HG02763 (cell line): ENCODE measurements at regions not wholly inside any gene's neighbourhood (a gene's known extent, or its start where the extent isn't known, plus 50 kb on each side); places are given as distances from the start of the nearest gene placed in this dataset.

ENCODE experiments used
- ATAC-seq: cut with Tn5 transposase; IDR thresholded peaks from one replicate; pipeline ENCODE4 v1.9.1; 2021; ENCODE audit warnings: mild to moderate bottlenecking, moderate library complexity; ENCODE audit not compliant: unreplicated experiment

DNA sequence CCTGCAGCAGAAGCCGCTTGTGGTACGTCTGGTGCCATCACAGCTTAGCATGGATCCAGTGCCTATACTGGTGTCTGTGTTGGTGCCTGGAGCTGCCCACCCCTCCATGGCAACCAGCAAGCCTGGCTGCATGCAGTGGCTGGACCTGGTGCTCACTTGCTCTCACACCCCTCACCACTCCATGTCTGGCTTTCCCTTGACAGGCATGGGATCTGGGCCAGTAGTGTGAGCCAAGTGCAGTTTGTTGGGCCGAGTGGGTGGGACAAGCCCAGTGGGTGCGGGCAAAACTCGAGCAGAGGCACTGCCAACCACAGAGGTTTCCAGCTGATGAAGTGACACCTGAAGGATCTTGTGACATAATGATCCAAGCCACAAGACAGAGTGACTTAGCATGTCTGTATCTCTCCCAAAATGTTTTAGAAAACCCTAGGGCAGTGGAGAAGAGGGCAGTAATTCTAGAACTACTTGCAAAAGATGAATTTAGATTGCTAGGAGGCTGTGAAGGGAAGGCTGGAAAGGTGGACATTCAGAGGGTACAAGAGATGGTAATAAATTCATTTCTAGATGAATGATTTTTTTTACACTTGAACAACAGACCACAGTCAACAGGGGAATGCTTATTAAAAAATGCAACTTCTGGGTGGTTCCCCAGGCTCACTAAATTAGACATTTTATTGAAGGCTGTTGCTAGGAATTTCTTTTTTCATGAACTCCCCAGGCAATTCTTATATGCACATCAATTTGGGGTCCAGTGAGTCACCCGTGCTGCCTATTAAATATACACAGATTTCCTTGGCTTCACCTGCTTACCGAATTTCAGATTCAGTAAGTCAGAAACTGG lies 660.3 kb downstream of the TLR4 start:
- ATAC-seq, result no peak

DNA sequence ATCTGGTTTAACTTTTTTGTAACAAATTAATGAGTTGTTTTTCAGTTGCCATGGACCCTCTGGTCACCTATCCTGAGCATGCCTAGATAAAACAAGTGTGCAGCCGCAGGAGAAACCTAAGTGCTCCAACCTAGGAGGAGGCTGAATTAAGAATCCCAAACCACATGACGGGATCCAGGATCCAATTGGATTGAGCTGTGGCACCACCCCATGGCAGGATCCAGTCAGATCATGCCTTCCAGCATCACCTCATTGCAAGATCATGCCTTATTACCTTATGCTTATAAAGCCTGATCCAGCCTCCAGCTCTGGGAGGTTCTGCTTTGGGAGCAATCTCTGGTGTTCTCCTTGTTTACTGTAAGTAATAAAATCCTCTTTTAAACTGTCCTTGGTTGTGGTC lies 662.0 kb downstream of the TLR4 start:
- ATAC-seq, result no peak

DNA sequence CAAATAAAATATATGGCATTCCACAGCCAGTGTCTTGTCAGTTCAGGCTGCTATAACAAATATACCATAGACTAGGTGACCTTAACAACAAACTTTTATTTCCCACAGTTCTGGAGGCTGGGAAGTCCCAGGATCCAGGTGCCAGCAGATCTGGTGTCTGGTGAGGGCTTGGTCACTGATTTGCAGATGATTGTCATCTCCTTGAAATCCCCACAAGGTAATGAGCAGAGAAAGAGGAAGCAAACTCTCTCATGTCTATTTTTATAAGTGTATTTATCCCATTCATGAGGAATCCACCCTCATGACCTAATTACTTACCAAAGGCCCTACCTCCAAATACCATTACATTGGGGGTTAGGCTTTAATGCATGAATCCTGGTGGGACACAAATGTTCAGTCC lies 663.2 kb downstream of the TLR4 start:
- ATAC-seq, result no peak

DNA sequence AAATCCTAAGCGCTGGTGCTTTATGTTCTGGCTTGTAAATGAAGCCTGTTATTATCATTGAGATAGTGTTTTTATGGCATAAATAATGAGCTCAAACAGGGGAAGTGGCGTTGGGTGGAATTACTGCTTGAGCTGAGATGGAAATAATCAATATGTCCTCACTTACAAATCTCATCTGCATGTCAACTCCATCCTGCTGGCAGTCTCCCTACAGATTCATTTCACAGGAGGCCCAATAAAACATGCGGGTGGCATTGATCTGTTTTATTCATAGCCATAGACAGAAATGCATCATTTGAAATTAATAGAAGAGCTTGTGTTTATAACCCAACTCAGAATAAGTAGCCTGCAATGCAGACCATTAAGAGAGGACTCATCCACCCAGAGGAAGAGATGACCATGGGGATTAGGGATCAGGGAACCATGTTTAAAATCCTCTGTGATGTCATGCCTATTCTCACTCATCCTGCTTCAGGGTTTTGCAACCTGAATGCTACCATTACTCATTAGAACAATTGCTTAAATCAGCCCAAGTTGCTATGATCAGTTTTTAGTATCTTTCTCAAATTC lies 680.4 kb downstream of the TLR4 start:
- no peak for ATAC-seq

DNA sequence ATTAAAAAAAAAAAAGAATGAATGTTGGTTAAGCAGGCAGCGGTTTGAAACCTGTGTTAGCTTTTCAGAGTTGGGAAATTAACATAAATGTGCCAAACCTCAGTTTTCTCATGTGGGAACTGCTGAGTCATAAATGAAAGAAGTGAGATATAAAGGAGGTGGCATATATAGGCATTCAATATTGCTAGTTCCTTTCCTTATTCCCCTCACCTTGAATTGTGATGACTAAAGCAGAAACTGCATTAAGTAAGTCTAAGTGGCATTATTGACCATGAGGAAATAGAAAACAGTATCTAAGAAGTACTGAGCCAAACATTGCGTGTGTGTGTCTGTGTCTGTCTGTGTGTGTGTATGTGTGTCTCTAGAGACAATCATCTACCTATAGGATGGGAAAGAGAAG lies 691.2 kb downstream of the TLR4 start:
- ATAC-seq, result no peak

DNA sequence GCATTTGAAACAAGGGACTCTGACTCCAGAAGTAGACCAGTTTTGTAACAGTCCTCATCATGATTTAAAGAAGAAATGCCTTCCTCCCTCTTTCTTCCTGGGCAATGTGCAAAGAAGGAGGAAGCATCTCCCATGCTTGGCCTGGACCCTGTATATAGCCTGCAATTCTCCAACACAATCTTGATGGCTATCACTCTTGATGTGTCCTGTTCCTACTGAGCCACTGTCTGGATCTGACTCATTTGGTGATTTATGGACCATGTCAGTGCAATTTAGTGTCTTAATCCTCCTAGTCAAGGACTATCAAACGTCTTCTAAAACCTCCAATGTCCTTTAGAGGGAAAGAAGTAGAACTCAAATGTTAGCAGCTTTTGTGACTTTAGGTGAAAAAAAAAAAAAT lies 697.3 kb downstream of the TLR4 start:
- no peak for ATAC-seq

DNA sequence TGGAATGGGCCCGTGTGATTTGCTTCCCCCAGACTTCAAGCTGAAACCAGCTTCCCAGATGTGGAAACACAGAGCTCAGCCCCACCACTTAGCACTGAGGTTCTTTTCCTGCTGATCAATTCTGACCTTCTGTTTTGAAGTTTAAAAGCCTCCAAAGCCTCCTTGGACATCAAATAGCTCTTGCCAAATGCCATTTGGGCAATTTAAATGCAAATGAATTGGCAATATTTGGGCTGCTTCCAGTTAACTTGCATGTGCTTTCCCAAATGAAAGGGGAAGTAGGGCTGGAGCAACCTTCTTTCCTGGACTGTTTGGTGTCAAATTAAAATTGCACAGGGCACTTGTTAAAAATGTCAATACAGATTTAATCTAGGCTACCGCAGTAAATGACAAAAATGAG lies 710.5 kb downstream of the TLR4 start:
- ATAC-seq, result no peak

DNA sequence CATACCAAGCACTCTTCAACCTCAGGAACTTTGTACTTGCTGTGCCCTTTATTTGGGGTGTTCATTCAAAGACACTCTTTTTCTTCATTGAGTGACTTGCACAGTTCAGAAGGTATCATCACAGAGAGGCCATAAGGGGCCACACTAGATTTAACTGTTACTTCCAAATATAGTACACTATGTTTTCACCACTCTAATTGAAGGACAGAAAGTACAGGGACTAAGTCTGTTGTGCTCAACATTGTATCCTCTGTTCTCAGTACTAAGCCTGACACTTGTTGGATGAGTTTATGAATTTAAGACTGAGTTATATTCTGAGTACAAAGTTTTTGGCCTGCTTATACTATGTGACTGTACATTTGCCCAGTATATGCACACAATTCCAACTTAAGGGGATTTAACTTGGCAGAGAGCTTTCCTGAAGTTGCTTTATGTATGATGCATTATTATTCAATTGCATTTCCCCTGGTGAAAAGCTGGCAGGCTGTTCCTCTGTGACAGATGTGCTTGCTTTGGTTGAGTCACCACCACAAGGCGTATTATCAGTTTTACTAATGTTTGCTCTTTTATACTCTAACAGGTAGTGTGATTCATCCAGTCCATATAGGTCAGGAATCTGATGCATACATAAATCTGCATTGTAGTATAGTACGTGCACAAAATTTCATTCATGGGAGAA lies 714.8 kb downstream of the TLR4 start:
- no peak for ATAC-seq

DNA sequence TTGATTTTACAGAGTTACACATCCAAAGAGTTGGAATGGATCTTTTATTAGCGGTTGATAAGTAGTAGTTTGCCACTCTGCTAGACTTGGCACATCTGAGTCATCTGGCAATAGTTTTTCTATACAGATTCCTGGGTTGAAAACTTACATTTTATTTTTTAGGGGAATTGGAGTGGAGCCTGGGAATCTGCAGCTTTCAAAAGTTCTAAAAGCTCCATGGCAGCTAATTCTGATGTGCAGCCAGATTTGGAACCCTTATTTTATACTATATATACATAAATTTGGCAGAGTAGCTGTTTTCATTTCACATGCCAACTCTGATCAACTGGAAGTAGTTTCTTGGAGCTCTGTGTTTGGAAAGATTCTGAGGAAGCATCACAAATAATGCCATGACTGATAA lies 715.5 kb downstream of the TLR4 start:
- no peak for ATAC-seq

DNA sequence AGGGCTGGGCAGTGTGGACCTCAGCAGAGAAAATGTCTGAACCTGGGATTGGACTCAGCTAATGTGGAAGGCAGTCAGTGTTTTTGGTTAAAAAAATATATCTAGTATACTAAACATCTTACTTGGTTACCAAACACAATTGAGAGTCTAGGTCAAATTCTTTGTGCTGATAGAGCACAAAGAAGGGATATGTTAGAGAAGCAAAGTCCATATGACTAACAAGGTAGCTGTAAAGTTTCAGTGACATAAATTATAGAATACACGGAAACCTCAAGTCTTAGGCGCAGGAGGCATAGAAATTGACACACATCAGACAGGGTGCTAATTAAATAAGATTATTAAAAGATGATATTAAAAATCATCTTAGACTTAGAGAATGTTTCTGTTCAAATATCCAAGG lies 718.3 kb downstream of the TLR4 start:
- ATAC-seq, result no peak

DNA sequence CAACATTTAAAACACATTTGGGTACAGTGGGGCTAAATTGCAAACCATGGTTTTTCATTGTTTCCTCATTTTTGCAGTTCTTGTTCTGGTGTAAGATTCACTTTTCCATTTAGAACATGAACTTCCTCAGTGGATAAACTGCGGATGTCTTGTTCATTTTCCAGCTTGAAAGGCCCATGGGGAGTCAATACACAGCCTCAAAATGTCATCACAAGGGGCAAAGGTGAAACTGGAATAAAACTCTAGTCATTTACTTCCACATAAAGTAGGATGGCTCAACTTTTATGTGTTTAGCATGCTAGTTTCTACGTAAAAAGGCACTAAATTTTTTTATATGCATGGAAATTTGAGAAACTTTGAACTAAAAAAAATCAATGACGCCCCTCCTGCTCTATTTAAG lies 718.8 kb downstream of the TLR4 start:
- no peak for ATAC-seq

DNA sequence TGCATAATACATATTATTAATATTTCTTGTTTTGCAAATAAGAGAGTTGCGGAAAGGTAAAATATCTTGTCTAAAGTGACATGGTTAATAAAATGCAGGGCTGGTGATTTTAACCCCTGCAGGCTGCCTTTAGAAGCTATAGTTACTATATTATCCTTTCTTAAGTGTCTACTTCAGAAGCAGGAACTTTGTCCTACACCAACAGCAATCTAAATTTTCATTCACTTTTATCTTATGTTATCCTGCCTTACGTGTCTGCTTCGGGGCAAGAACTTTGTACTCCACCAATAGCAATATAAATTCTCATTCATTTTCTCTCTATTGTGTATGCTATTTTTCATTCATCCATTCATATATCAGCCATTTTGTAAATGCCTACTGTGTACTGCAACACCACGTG lies 719.5 kb downstream of the TLR4 start:
- ATAC-seq, result no peak

DNA sequence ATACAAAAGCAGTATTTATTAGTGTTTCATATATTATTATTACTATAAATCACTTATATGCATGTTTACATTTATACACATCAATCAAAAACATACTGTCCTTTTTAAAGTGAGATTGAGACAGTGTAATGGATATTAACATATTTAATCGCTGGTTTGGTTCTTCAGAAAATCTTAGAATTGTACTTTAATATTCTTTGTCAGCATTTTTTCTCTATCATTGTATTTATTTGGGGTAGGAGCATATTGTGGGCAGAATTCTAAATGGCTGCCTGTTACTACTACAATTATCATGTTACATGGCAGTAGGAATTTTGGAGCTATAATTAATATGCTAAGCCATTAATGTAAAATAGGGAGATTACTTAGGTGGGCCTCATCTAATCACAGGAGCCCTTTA lies 722.6 kb downstream of the TLR4 start:
- no peak for ATAC-seq

DNA sequence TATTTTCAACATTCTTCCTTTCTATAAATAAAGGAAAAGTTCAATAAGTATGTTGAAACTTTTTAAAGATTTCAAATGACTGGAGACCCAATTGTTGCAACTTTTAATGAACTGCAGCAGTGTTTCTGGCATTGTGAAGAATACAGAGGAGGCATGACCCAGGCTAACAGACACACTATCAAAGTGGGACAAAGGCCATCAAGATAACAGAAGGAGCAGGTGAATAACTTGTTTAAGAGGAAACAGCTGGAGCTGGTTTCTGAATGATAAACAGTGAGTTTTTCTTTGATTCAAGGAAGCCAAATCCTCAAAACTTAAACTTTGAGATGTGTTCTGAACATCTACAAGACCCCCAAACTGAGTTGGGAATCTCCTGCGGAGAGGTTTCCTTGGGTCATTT lies 734.6 kb downstream of the TLR4 start:
- ATAC-seq, result no peak

DNA sequence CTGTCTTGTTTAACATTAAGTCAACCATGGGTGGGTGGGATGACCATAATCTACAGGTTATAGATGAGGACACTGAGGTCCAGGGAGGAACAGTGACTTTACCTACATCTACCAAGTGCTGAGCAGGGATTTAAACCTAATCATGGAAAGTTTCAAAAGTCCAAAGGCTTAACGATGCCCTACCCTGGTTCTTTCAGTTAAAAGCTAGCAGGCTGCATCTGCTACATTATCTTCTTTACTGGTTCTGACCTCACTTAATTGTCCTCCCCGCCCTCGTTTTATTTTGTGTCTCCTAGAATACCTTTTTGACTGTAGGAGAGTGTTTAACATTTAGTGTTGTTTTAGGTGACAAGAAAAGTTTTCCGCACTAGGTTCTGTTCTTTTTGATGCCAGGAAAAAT lies 735.2 kb downstream of the TLR4 start:
- ATAC-seq, result no peak

DNA sequence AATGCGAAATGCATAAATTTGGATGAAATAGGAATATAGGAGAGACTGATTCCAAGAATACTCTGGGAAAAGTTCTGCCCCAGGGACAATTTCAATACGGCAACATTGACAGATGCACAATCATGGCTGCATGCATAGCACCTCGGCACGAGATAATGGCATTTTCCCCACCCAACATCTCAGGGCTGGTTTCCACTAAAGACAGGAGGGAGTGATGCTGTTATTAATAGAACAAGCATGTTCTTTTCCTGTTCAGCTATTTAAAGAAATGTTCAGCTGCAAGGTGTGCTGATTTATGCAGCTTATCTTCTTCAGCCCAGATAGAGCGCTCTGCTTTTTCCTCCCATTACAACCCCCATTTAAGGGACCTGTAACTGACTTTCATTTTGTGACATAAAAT lies 740.2 kb downstream of the TLR4 start:
- ATAC-seq, result no peak

DNA sequence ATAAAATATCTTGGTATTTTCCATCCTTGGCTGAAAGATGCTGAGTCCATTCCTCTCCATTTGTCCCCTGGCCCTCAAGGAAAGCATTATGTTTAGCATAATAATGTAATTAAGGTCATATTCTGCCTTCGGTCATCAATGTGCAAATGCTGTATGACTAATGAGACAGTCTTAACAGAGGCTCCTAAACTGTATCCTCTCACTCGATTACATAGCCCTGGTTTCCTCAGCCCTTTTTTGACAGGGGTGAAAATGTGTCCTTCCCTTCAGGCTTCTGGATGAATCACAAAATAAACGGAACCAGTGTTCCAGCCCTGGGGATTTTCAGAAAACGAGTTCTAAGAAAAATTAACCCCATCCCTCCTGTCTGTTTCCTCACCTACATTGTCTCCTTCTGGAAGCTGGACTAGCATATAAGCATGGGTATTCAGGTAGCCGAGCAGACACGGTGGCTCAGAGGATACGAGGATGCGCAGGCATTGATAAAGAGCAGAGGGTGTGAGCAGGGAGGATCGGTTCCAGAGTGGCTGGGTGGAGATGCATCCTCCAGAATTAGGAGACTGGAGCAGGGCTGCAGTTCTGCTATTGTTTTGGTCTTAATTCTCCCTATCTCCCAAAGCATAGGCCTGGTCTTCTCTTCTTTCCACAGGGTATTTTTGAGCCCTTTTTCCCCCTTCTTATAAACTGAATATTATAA lies 742.9 kb downstream of the TLR4 start:
- ATAC-seq, result no peak

DNA sequence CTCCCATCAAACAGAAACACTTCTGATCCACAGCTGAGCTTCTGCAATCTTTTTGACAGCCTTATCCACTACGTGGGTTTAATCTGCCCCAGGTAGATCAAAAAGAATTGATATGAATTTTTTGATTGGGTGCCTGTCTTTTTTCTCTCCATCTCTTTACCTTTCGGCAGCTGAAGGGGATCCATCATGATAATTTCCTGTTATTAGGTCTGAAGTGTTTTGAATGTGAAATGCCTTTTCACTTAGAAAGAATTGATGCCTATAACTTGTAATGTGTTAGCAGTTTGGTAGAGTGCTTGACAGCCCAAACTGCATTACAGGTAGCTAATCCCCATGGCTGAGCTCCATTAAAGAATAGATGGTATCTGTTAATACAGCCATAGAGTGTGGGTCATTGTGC lies 745.4 kb downstream of the TLR4 start:
- ATAC-seq, result no peak

DNA sequence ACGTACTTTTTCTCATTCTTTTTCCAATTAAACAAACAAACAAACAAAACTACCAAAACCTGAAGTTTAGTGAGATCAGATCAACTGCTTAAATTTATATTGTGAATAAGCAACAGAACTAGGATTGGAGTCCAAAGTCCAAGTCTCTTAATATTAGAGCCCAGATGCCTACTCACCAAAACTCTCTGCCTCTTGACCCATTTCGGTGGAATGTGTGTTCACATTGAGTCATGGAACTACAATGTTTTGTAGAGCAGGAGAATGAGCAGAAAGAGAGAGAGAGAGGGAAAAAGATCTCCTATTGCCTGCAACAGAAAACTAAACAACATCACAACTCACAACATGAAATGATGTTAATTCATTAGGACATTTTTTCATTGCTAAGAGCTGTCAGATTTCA lies 751.1 kb downstream of the TLR4 start:
- no peak for ATAC-seq

DNA sequence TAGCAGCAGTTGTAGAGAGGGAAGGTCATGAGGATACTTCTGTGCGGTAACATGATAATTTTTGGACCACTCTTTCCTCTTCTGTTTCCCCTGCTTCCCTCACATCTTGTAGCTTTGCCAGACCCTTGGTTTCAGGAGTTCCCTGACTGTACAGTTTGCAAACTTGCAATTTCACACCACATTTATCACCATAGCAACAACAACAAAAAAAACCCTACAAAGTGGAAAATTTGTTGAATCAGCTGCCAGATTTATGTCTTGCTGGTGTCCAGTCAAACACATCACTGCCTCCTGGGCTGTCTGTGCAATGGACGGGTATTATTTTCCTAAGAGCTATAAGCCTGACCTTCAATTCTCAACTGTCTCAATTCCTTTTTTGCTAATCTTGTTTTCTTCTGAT lies 751.6 kb downstream of the TLR4 start:
- ATAC-seq, result no peak

DNA sequence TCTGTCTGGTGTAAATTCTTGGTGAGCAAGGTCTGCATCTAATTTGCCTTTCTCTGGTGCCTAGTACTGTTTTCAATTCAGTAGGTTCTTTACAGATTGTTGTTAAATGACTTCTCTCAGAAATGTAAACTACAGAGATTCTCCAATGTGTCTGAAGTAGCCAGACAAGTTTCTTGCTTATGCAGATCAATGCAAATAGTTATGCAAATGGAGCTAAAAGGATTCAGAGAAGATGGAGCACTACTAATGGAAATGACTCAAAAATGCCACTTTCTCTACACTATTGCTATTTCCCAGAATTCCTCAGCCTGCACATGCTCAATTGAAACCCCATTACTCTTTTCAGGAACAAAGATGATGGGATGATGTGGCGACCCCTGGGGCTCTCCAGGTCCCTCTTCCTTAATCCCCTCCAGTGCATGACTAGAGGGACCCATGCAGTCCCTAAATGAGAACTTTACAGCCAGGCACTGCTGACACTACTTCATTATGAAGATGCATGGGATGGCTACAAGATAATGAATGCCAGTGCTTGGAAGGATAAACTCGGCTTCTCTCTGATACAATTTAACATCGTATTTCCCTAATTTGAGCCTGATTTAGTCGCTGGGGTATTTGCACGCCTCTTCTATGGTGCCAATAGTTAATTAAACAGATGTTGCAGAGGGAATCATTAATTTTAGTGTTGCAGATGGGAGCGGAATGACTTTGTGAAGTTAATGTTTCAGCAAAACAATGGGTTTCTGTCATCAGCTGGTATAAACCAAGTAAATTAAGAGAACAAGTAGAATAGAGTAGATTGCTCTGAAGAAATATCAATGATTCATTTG lies 753.2 kb downstream of the TLR4 start:
- ATAC-seq, result no peak
